H1 (cell line): ENCODE measurements at regions not wholly inside any gene's neighbourhood (a gene's known extent, or its start where the extent isn't known, plus 50 kb on each side); places are given as distances from the start of the nearest gene placed in this dataset.

ENCODE experiments used
- BACH1 ChIP-seq: IDR thresholded peaks from 2 replicates; pipeline ENCODE4 v1.6.1; 2012; ENCODE audit warnings: low read length, improper control_type of control experiment
- E2F6 ChIP-seq: IDR thresholded peaks from 2 replicates; pipeline ENCODE4 v1.6.1; 2012; ENCODE audit warnings: inconsistent platforms
- PHF8 ChIP-seq: fragments of 200-600 bp; sonication (generic); conservative IDR thresholded peaks from 2 replicates; pipeline ENCODE4 v1.7.1; 2012; ENCODE audit warnings: low read depth, mild to moderate bottlenecking, inconsistent platforms, low read length, moderate library complexity
- RAD21 ChIP-seq, 2 experiments: IDR thresholded peaks in 1 of 2; conservative IDR thresholded peaks in 1 of 2; 2 replicates each; pipeline ENCODE4 v1.6.1; 2011; ENCODE audit warnings: low read depth in 2 of 2, low read length in 2 of 2, improper control_type of control experiment in 1 of 2, inconsistent platforms in 1 of 2, mild to moderate bottlenecking in 1 of 2, moderate library complexity in 1 of 2
- SUZ12 ChIP-seq: fragments of 200-600 bp; sonication (generic); IDR thresholded peaks from 2 replicates; pipeline ENCODE4 v1.6.1; 2012; ENCODE audit warnings: mild to moderate bottlenecking, inconsistent platforms, low read length, moderate library complexity, mixed read lengths

DNA sequence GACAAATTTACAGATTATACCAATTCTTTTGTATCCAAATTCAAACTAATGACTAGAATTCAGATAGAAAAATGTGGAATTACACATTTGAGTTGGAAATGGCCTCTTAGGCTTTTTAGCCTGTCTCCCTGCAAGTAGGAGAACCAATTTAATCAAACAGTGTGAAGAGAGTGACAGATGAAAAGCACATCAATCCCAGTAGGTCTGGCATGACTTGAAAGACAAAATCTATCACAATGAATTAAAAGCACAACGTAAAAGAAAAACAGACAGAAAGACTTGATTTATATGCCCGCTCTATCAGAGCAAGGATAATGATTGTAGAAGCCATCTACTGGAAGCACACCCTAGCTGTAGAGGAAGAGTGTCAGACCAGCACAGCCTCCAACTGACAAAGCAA is 1084.4 kb upstream of the SPRY2 start (continued):
- no peak for TF ChIP-seq E2F6
- no peak for TF ChIP-seq SUZ12
- TF ChIP-seq RAD21 (IDR thresholded peaks at IDR 0.05 in 1 of 2, conservative IDR thresholded peaks at IDR 0.05 in 1 of 2; ENCODE audit: low read depth in 2 of 2, low read length in 2 of 2) = no peak
- TF ChIP-seq BACH1 = no peak
- no peak for TF ChIP-seq PHF8
- TF ChIP-seq, all 59 proteins: peak for 0
